GM23338 (cell line): ENCODE measurements at regions not wholly inside any gene's neighbourhood (a gene's known extent, or its start where the extent isn't known, plus 50 kb on each side); places are given as distances from the start of the nearest gene placed in this dataset.

ENCODE experiments used
- ATAC-seq: fragments of 200-7000 bp; cut with Tn5 transposase; 3 replicates; pipeline ENCODE4 v1.9.1; 2020
- DNase-seq: peaks from one replicate; pipeline ENCODE4 v3.0.0-alpha.2; 2015; ENCODE audit warnings: low spot score
- H2AFZ ChIP-seq: fragments of 200-600 bp; sonication (generic); 2 replicates; pipeline ENCODE4 v1.8.0; 2016; ENCODE audit warnings: antibody characterized with exemption, mild to moderate bottlenecking, moderate library complexity
- H3F3A ChIP-seq: fragments of 200-600 bp; sonication (generic); replicated peaks from 2 replicates; pipeline ENCODE4 v1.8.0; 2017; ENCODE audit warnings: antibody characterized with exemption, mixed run types, low read depth
- H3K27ac ChIP-seq: fragments of 200-600 bp; sonication (generic); 2 replicates; pipeline ENCODE4 v1.6.1; 2016; ENCODE audit warnings: low read depth
- H3K27me3 ChIP-seq: fragments of 200-600 bp; sonication (generic); 2 replicates; pipeline ENCODE4 v1.8.0; 2016; ENCODE audit warnings: mild to moderate bottlenecking, mixed run types, moderate library complexity; ENCODE audit not compliant: insufficient read depth
- H3K36me3 ChIP-seq: fragments of 200-600 bp; sonication (generic); 2 replicates; pipeline ENCODE4 v1.8.0; 2016; ENCODE audit warnings: mild to moderate bottlenecking; ENCODE audit not compliant: insufficient read depth
- H3K4me1 ChIP-seq: fragments of 200-600 bp; sonication (generic); 2 replicates; pipeline ENCODE4 v1.8.0; 2016; ENCODE audit warnings: mild to moderate bottlenecking, moderate library complexity; ENCODE audit not compliant: insufficient read depth
- H3K4me2 ChIP-seq: fragments of 200-600 bp; sonication (generic); 2 replicates; pipeline ENCODE4 v1.7.1; 2017; ENCODE audit warnings: mixed run types
- H3K4me3 ChIP-seq: fragments of 200-600 bp; sonication (generic); 2 replicates; pipeline ENCODE4 v1.6.1; 2016; ENCODE audit warnings: mixed run types
- H3K79me2 ChIP-seq: fragments of 200-600 bp; sonication (generic); replicated peaks from 2 replicates; pipeline ENCODE4 v1.8.0; 2017; ENCODE audit warnings: mild to moderate bottlenecking; ENCODE audit not compliant: insufficient read depth
- H3K9me2 ChIP-seq: fragments of 200-600 bp; sonication (generic); 2 replicates; pipeline ENCODE4 v1.8.0; 2017; ENCODE audit not compliant: insufficient read depth
- H4K20me1 ChIP-seq: fragments of 200-600 bp; sonication (generic); replicated peaks from 2 replicates; pipeline ENCODE4 v1.8.0; 2017; ENCODE audit warnings: mild to moderate bottlenecking; ENCODE audit not compliant: insufficient read depth
- H3K27ac Mint-ChIP-seq: 2 replicates; pipeline ENCODE4 v1.8.0; 2020; ENCODE audit warnings: inconsistent platforms, mild to moderate bottlenecking, moderate library complexity, mixed read lengths
- H3K27me3 Mint-ChIP-seq: 3 replicates; pipeline ENCODE4 v1.8.0; 2022; ENCODE audit warnings: low read depth, mild to moderate bottlenecking, moderate library complexity, mixed read lengths, inconsistent platforms; ENCODE audit not compliant: insufficient read depth, poor library complexity
- H3K36me3 Mint-ChIP-seq: 3 replicates; pipeline ENCODE4 v1.8.0; 2021; ENCODE audit warnings: low read depth, mild to moderate bottlenecking, inconsistent platforms, moderate library complexity, mixed read lengths
- H3K4me1 Mint-ChIP-seq: 3 replicates; pipeline ENCODE4 v1.8.0; 2020; ENCODE audit warnings: mild to moderate bottlenecking, inconsistent platforms, mixed read lengths
- H3K4me3 Mint-ChIP-seq: 3 replicates; pipeline ENCODE4 v1.8.0; 2021; ENCODE audit warnings: moderate library complexity, mild to moderate bottlenecking, inconsistent platforms, mixed read lengths
- H3K9me3 Mint-ChIP-seq: 3 replicates; pipeline ENCODE4 v1.8.0; 2020; ENCODE audit warnings: moderate library complexity, mild to moderate bottlenecking, inconsistent platforms, mixed read lengths
- CREB1 ChIP-seq: fragments of 250-450 bp; sonication (Bioruptor Pico); IDR thresholded peaks from 2 replicates; pipeline ENCODE4 v1.5.0; 2020; ENCODE audit warnings: low read depth, mild to moderate bottlenecking, moderate library complexity
- CTCF ChIP-seq, 2 experiments: fragments of 200-600 bp in 1 of 2; sonication (generic) in 1 of 2; conservative IDR thresholded peaks; 2 replicates each; pipeline versions ENCODE4 v1.5.1 to v1.6.1; 2016 to 2017; ENCODE audit warnings: antibody characterized with exemption in 2 of 2, low read depth in 2 of 2, mild to moderate bottlenecking in 2 of 2, moderate library complexity in 1 of 2
- EZH2 ChIP-seq: fragments of 200-600 bp; sonication (generic); IDR thresholded peaks from one replicate; pipeline ENCODE4 v1.8.0; 2017; ENCODE audit warnings: antibody characterized with exemption, mild to moderate bottlenecking, low read depth; ENCODE audit not compliant: unreplicated experiment
- EZH2phosphoT487 ChIP-seq: fragments of 200-600 bp; sonication (generic); IDR thresholded peaks from one replicate; pipeline ENCODE4 v1.8.1; 2018; ENCODE audit warnings: antibody characterized with exemption; ENCODE audit not compliant: unreplicated experiment
- JUNB ChIP-seq: IDR thresholded peaks from one replicate; pipeline ENCODE4 v1.6.1; 2016; ENCODE audit warnings: antibody characterized with exemption; ENCODE audit not compliant: unreplicated experiment
- NANOG ChIP-seq: IDR thresholded peaks from 2 replicates; pipeline ENCODE4 v1.6.1; 2016; ENCODE audit warnings: antibody characterized with exemption, borderline replicate concordance
- POLR2AphosphoS5 ChIP-seq: IDR thresholded peaks from 2 replicates; pipeline ENCODE4 v1.6.1; 2016; ENCODE audit warnings: antibody characterized with exemption, low read depth
- REST ChIP-seq: IDR thresholded peaks from one replicate; pipeline ENCODE4 v1.6.1; 2018; ENCODE audit warnings: antibody characterized with exemption; ENCODE audit not compliant: unreplicated experiment
- STAT1 ChIP-seq: IDR thresholded peaks from one replicate; pipeline ENCODE4 v1.6.1; 2016; ENCODE audit warnings: antibody characterized with exemption; ENCODE audit not compliant: unreplicated experiment
- ZNF114 ChIP-seq: fragments of 250-450 bp; sonication (Bioruptor Pico); IDR thresholded peaks from 2 replicates; pipeline ENCODE4 v1.5.0; 2020; ENCODE audit warnings: mild to moderate bottlenecking, moderate library complexity
- ZNF331 ChIP-seq: fragments of 250-450 bp; sonication (Bioruptor Pico); IDR thresholded peaks from 2 replicates; pipeline ENCODE4 v1.5.0; 2020; ENCODE audit warnings: low read depth, mild to moderate bottlenecking, moderate library complexity
- ZNF462 ChIP-seq: fragments of 250-450 bp; sonication (Bioruptor Pico); IDR thresholded peaks from 2 replicates; pipeline ENCODE4 v1.5.0; 2020; ENCODE audit warnings: mild to moderate bottlenecking, moderate library complexity
- TF ChIP-seq, protein P1 (sequence below): IDR thresholded peaks from 2 replicates; pipeline ENCODE4 v1.6.1; 2016; ENCODE audit warnings: antibody characterized with exemption

DNA sequence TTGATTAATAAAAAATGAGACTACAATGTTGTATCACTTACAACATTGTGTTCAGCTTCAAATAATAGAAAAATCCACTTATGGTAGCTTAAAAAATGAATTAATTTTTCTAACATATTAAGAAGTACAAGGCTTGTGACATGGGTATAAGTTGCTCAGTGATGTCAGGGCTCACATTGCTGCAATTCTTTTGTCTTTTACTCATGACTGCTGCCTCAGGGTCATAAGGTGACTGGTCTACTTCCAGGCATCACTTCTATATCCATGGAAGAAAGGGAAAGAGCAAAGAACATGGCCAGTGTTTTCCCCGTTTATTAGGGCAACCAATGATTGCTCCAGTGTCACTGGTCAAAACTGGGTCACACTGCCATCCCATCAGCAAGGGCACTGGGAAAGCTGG, 295.3 kb downstream of the MAP2K4 start:
- peaks cover 16% of the 10 kb centered on the region for H3K9me3 Mint-ChIP-seq
- no peak overlapping the region for H3K4me3 Mint-ChIP-seq
- TF ChIP-seq NANOG (no peak), CREB1 (CRISPR knock-in tag) (no peak), ZNF114 (CRISPR knock-in tag) (no peak), ZNF331 (CRISPR knock-in tag) (no peak), EZH2phosphoT487 (no peak), REST (no peak), EZH2 (no peak), CTCF (conservative IDR thresholded peaks at IDR 0.05; ENCODE audit: low read depth in 2 of 2) (no peak), JUNB (no peak), STAT1 (no peak), ZNF462 (no peak), POLR2AphosphoS5 (no peak)
- TF ChIP-seq, protein P1, sequence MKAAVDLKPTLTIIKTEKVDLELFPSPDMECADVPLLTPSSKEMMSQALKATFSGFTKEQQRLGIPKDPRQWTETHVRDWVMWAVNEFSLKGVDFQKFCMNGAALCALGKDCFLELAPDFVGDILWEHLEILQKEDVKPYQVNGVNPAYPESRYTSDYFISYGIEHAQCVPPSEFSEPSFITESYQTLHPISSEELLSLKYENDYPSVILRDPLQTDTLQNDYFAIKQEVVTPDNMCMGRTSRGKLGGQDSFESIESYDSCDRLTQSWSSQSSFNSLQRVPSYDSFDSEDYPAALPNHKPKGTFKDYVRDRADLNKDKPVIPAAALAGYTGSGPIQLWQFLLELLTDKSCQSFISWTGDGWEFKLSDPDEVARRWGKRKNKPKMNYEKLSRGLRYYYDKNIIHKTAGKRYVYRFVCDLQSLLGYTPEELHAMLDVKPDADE: no peak
- H3K27me3 Mint-ChIP-seq: no peaks in the 10 kb centered on the region
- no peak overlapping the region for H3K27ac ChIP-seq
- DNase-seq (no peak), ATAC-seq (no peak)
- H3F3A ChIP-seq: no peaks in the 10 kb centered on the region
- H3K9me2 ChIP-seq: peaks cover 3% of the 10 kb centered on the region; the same call in 1 of the 2 replicates
- H3K4me2 ChIP-seq: no peak overlapping the region
- H3K36me3 ChIP-seq: no peaks in the 10 kb centered on the region
- H3K27ac Mint-ChIP-seq: no peak overlapping the region
- no peak overlapping the region for H3K4me3 ChIP-seq
- no peak overlapping the region for H2AFZ ChIP-seq
- H3K27me3 ChIP-seq: no peaks in the 10 kb centered on the region
- no peaks in the 10 kb centered on the region for H3K79me2 ChIP-seq
- H3K4me1 Mint-ChIP-seq: no peaks in the 10 kb centered on the region
- no peaks in the 10 kb centered on the region for H4K20me1 ChIP-seq
- H3K4me1 ChIP-seq: no peaks in the 10 kb centered on the region
- no peaks in the 10 kb centered on the region for H3K36me3 Mint-ChIP-seq
